ENCODE measurements at regions not wholly inside any gene's neighbourhood (a gene's known extent, or its start where the extent isn't known, plus 50 kb on each side); places are given as distances from the start of the nearest gene placed in this dataset.
"Not testable (repeated sequence)": the region's sequence is repeated elsewhere in the genome, so short reads cannot be mapped to it uniquely, and the experiment has no call there.

DNA sequence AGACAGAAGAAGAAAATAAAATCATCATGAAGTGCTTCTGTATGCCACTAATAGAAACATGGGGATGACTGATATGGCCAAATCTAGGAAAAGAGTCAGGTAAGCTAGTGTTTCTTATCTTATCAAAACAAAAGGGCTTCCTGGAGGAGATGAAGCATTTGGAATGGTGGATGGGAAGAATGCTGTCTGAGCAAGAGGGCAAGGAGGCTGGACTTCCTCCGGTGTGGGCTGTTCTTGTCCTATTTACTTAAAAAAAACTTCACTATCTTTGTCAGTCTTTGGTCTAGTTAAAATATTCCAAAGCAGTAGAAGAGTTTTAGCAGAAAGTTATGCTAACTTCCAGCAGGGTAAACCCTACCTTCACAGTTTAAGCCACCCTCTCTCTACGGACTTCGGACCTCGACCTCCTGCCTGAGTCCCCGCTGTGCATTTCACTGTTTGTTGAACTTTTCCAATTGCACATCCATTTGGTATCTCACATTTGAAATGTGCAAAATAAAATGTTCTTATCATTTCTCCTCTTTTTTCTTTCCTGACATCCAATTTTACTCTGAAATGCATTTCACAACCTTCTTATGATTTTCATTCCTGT lies 64.8 kb upstream of the TSPAN2 start:
- H3K9me3 Mint-ChIP-seq (ENCODE audit: insufficient read depth): no peaks in the 10 kb centered on the region

DNA sequence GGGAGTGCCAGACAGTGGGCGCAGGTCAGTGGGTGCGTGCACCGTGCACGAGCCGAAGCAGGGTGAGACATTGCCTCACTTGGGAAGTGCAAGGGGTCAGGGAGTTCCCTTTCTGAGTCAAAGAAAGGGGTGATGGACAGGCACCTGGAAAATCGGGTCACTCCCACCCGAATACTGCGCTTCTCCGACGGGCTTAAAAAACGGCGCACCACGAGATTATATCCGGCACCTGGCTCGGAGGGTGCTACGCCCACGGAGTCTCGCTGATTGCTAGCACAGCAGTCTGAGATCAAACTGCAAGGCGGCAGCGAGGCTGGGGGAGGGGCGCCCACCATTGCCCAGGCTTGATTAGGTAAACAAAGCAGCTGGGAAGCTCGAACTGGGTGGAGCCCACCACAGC lies 58.6 kb upstream of the TSPAN2 start:
- H3K27me3 ChIP-seq (replicated peaks in 1 of 4; ENCODE audit: control extremely low read depth in 1 of 4, control insufficient read depth in 3 of 4, insufficient read depth in 4 of 4, low read length in 3 of 4); H3K9me3 Mint-ChIP-seq (ENCODE audit: insufficient read depth); H3K4me2 ChIP-seq (replicated peaks; ENCODE audit: low read depth, low read length, poor library complexity, severe bottlenecking); H3K4me3 ChIP-seq (ENCODE audit: control extremely low read depth in 1 of 5, extremely low read depth in 1 of 5, insufficient read depth in 1 of 5, low read depth in 2 of 5, low read length in 4 of 5); ATAC-seq (ENCODE audit: low read depth); H3K9me3 ChIP-seq (ENCODE audit: control extremely low read depth in 1 of 3, control insufficient read depth in 2 of 3, insufficient read depth in 1 of 3, low read length in 2 of 3); DNase-seq; H3K79me2 ChIP-seq (ENCODE audit: control insufficient read depth, insufficient read depth, low read length); POLR2A ChIA-PET; H3K4me1 ChIP-seq (ENCODE audit: control insufficient read depth in 2 of 2, insufficient read depth in 2 of 2, low read length in 2 of 2); H3K27ac ChIP-seq (ENCODE audit: low read length in 2 of 2); H3K9ac ChIP-seq (ENCODE audit: low read length); intact Hi-C loops (cut with micrococcal nuclease); H4K20me1 ChIP-seq (ENCODE audit: control insufficient read depth, insufficient read depth, low read length, poor library complexity, severe bottlenecking); CTCF ChIA-PET; H3K4me1 Mint-ChIP-seq; H3K27ac Mint-ChIP-seq; H3K36me3 ChIP-seq (replicated peaks in 1 of 2; ENCODE audit: control extremely low read depth in 1 of 2, control insufficient read depth in 1 of 2, extremely low read depth in 1 of 2, insufficient read depth in 2 of 2, low read length in 1 of 2); H3K4me3 Mint-ChIP-seq; H2AFZ ChIP-seq (ENCODE audit: insufficient read depth, low read depth, low read length, poor library complexity, severe bottlenecking): not testable (repeated sequence)
- peaks cover 35% of the 10 kb centered on the region for H3K27me3 Mint-ChIP-seq
- WGBS (ENCODE audit: insufficient coverage): 42% methylated on average over 5 of the region's 22 CpGs

More for the DNA sequence above, 64.8 kb upstream of the TSPAN2 start:
- Mint-ChIP-seq H3K4me1 (no peaks in the 10 kb centered on the region), H3K4me3 (no peak overlapping the region), H3K27me3 (no peaks in the 10 kb centered on the region), H3K27ac (no peak overlapping the region)
- Histone ChIP-seq H3K4me1 (ENCODE audit: control insufficient read depth in 2 of 2, insufficient read depth in 2 of 2, low read length in 2 of 2) (no peaks in the 10 kb centered on the region), H3K79me2 (ENCODE audit: control insufficient read depth, insufficient read depth, low read length) (no peaks in the 10 kb centered on the region), H4K20me1 (ENCODE audit: control insufficient read depth, insufficient read depth, low read length, poor library complexity, severe bottlenecking) (no peaks in the 10 kb centered on the region), H3K9me3 (ENCODE audit: control extremely low read depth in 1 of 3, control insufficient read depth in 2 of 3, insufficient read depth in 1 of 3, low read length in 2 of 3) (no peaks in the 10 kb centered on the region), H3K36me3 (replicated peaks in 1 of 2; ENCODE audit: control extremely low read depth in 1 of 2, control insufficient read depth in 1 of 2, extremely low read depth in 1 of 2, insufficient read depth in 2 of 2, low read length in 1 of 2) (no peaks in the 10 kb centered on the region), H3K4me2 (replicated peaks; ENCODE audit: low read depth, low read length, poor library complexity, severe bottlenecking) (no peak overlapping the region), H2AFZ (ENCODE audit: insufficient read depth, low read depth, low read length, poor library complexity, severe bottlenecking) (no peak overlapping the region), H3K4me3 (ENCODE audit: control extremely low read depth in 1 of 5, extremely low read depth in 1 of 5, insufficient read depth in 1 of 5, low read depth in 2 of 5, low read length in 4 of 5) (no peak overlapping the region), H3K9ac (ENCODE audit: low read length) (no peak overlapping the region), H3K27ac (ENCODE audit: low read length in 2 of 2) (no peak overlapping the region), H3K27me3 (replicated peaks in 1 of 4; ENCODE audit: control extremely low read depth in 1 of 4, control insufficient read depth in 3 of 4, insufficient read depth in 4 of 4, low read length in 3 of 4) (no peaks in the 10 kb centered on the region)
- ATAC-seq (ENCODE audit: low read depth) (no peak), DNase-seq (no peak)
- intact Hi-C loops (cut with micrococcal nuclease): no loop called here
- ChIA-PET POLR2A (no interaction called here), CTCF (no interaction called here)
- WGBS (ENCODE audit: insufficient coverage): 100% methylated on average over 4 of the region's 5 CpGs
- TF ChIP-seq, protein P1, sequence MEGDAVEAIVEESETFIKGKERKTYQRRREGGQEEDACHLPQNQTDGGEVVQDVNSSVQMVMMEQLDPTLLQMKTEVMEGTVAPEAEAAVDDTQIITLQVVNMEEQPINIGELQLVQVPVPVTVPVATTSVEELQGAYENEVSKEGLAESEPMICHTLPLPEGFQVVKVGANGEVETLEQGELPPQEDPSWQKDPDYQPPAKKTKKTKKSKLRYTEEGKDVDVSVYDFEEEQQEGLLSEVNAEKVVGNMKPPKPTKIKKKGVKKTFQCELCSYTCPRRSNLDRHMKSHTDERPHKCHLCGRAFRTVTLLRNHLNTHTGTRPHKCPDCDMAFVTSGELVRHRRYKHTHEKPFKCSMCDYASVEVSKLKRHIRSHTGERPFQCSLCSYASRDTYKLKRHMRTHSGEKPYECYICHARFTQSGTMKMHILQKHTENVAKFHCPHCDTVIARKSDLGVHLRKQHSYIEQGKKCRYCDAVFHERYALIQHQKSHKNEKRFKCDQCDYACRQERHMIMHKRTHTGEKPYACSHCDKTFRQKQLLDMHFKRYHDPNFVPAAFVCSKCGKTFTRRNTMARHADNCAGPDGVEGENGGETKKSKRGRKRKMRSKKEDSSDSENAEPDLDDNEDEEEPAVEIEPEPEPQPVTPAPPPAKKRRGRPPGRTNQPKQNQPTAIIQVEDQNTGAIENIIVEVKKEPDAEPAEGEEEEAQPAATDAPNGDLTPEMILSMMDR (IDR thresholded peaks at IDR 0.05): no peak
- TF ChIP-seq EZH2 (IDR thresholded peaks at IDR 0.05; ENCODE audit: borderline replicate concordance, insufficient read depth, low read depth, low read length, poor library complexity, severe bottlenecking): no peak

Data from B cell (primary cell).